MCF 10A (cell line): ENCODE measurements at regions not wholly inside any gene's neighbourhood (a gene's known extent, or its start where the extent isn't known, plus 50 kb on each side); places are given as distances from the start of the nearest gene placed in this dataset.

Source experiments
- BruUV-seq: library from RNA; stranded (reverse); fragments of 400-500 nt; replicated peaks from 2 replicates; lab custom pipeline; 2021; lab: Mats Ljungman, UMichigan
- CTCF ChIA-PET: fragments of 300-600 bp; sonication (Branson Sonifier 250); formaldehyde crosslinking; extraction: SDS; loops from one replicate; lab custom pipeline; 2021; ENCODE audit warnings: antibody characterized with exemption, inconsistent platforms; lab: Yijun Ruan, JAX
- POLR2A ChIA-PET: fragments of 300-600, 350-650 bp; sonication (Branson Sonifier 250); formaldehyde crosslinking; extraction: SDS; loops from one replicate; lab custom pipeline; 2020; ENCODE audit warnings: antibody characterized with exemption, inconsistent platforms; lab: Yijun Ruan, JAX
- DNase-seq: peaks from one replicate; pipeline ENCODE4 v3.0.0-alpha.2; 2018; ENCODE audit not compliant: unreplicated experiment
- H3K27ac Mint-ChIP-seq: one replicate; pipeline ENCODE4 v1.8.0; 2022; ENCODE audit warnings: mild to moderate bottlenecking, low read depth, mixed read lengths; ENCODE audit not compliant: unreplicated experiment
- H3K27me3 Mint-ChIP-seq: one replicate; pipeline ENCODE4 v1.8.0; 2022; ENCODE audit warnings: mixed read lengths; ENCODE audit not compliant: insufficient read depth, unreplicated experiment
- H3K36me3 Mint-ChIP-seq: one replicate; pipeline ENCODE4 v1.8.0; 2022; ENCODE audit warnings: mild to moderate bottlenecking, moderate library complexity, mixed read lengths; ENCODE audit not compliant: insufficient read depth, unreplicated experiment
- H3K4me1 Mint-ChIP-seq: one replicate; pipeline ENCODE4 v1.8.0; 2022; ENCODE audit warnings: mixed read lengths; ENCODE audit not compliant: insufficient read depth, unreplicated experiment
- H3K4me3 Mint-ChIP-seq: one replicate; pipeline ENCODE4 v1.8.0; 2022; ENCODE audit warnings: mild to moderate bottlenecking, moderate library complexity, mixed read lengths; ENCODE audit not compliant: unreplicated experiment
- H3K9me3 Mint-ChIP-seq: one replicate; pipeline ENCODE4 v1.8.0; 2022; ENCODE audit warnings: mixed read lengths; ENCODE audit not compliant: unreplicated experiment
- intact Hi-C: fragments of 100-400 bp; cut with micrococcal nuclease; formaldehyde crosslinking; loops from 2 replicates; pipeline ENCODE4 v1.14.1; 2022
- TF ChIP-seq, protein P1 (sequence below): fragments of 200-600 bp; IDR thresholded peaks from one replicate; pipeline ENCODE4 v1.8.0; 2022; ENCODE audit warnings: antibody characterized with exemption, mild to moderate bottlenecking; ENCODE audit not compliant: unreplicated experiment

DNA sequence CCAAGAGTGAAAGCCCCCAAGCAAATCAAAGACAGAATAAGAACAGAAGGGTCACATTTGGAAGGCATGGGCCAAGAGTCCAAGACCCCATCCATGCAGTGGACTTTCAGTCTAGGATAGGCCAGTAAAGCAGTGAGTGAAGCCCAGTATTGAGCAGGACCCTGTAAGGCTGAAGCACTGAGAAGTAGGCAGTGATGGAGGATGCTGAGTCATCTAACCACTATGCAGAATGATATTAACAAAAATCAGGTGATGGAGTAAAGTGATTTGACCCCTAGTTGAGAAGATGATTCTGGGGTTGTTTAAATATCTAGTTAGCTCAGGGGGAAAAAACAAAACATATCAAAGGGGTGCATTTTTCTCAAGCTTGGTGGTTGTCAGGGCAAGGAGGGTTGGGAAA is 308.7 kb upstream of the PLXNA2 start:
- Mint-ChIP-seq H3K36me3 (no peaks in the 10 kb centered on the region), H3K9me3 (no peaks in the 10 kb centered on the region), H3K27me3 (no peaks in the 10 kb centered on the region), H3K27ac (no peak overlapping the region), H3K4me1 (peaks cover 6% of the 10 kb centered on the region), H3K4me3 (no peak overlapping the region)
- TF ChIP-seq, protein P1, sequence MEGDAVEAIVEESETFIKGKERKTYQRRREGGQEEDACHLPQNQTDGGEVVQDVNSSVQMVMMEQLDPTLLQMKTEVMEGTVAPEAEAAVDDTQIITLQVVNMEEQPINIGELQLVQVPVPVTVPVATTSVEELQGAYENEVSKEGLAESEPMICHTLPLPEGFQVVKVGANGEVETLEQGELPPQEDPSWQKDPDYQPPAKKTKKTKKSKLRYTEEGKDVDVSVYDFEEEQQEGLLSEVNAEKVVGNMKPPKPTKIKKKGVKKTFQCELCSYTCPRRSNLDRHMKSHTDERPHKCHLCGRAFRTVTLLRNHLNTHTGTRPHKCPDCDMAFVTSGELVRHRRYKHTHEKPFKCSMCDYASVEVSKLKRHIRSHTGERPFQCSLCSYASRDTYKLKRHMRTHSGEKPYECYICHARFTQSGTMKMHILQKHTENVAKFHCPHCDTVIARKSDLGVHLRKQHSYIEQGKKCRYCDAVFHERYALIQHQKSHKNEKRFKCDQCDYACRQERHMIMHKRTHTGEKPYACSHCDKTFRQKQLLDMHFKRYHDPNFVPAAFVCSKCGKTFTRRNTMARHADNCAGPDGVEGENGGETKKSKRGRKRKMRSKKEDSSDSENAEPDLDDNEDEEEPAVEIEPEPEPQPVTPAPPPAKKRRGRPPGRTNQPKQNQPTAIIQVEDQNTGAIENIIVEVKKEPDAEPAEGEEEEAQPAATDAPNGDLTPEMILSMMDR, result no peak
- ChIA-PET CTCF (interaction anchor here (0.6 to 1.3 kb wide), 2 partner anchors 12 to 635 kb away, joined by 3 to 5 read pairs; no protein-coding TSS in a partner anchor), POLR2A (interaction anchor here (1.6 to 1.7 kb wide), 2 partner anchors 11 to 16 kb away, joined by 3 to 4 read pairs; no protein-coding TSS in a partner anchor)
- no TSS peak for BruUV-seq
- DNase-seq, result no peak
- intact Hi-C loops, result no loop called here

DNA sequence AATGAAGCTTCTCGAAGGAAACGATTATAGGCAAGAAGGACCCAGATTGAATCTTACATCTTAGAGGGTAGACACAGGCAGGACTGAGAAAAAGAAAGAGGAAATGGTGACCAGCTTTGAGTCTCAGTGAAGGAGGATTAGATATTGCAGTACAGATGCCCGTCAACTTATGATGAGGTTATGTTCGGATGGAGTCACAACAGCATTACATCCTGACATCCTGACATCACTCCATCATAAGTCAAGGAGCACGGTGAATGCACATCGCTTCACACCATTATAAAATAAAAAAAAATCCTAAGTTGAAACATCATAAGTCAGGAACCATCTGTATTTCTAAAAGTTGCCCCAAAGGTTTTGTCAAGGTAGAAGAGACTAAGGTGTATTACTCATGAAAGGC is 312.3 kb upstream of the PLXNA2 start:
- ChIA-PET POLR2A (interaction anchor here (0.7 to 2.0 kb wide), 2 partner anchors 12 to 354 kb away, joined by 3 to 8 read pairs; no protein-coding TSS in a partner anchor), CTCF (interaction anchor here (1.0 kb wide), 1 partner anchor 49 kb away, joined by 3 read pairs; no protein-coding TSS in a partner anchor)
- Mint-ChIP-seq H3K9me3 (no peaks in the 10 kb centered on the region), H3K27ac (no peak overlapping the region), H3K36me3 (no peaks in the 10 kb centered on the region), H3K4me1 (peaks cover 6% of the 10 kb centered on the region), H3K4me3 (no peak overlapping the region), H3K27me3 (no peaks in the 10 kb centered on the region)
- DNase-seq, result no peak
- no TSS peak for BruUV-seq
- intact Hi-C loops, result no loop called here
- TF ChIP-seq, protein P1, result no peak

DNA sequence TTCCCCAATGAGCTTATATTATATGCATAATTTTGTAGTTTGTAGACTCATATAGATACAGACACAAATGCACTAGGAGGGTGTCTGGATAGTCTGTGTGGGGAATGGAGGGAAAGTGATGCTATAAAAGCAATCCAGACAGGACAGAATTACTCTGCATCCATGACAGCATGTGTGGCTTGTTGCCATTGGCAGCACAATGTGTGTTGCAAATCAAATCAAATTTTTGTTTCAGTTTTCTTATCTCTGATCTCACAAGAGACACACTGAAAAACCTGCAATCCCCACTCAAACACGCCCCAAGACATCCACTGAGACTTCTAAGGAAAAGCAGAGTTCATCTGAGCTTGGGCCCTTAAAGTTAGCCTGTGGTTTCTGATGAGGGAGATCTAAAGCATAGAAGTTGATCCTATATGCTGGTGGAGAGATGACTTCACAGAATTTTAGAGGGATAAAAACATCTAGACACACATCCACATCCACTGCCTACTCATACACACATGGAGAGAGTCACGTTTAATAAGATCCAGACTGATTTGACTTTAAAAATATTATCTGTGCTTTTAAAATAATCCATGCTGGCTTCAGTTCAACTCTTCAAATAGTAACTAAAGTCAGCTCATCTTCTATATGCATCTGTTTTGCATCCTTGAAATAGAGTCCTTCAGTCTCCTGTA is 313.0 kb upstream of the PLXNA2 start:
- Mint-ChIP-seq H3K4me3 (no peak overlapping the region), H3K27me3 (no peaks in the 10 kb centered on the region), H3K4me1 (peaks cover 6% of the 10 kb centered on the region), H3K9me3 (no peaks in the 10 kb centered on the region), H3K27ac (no peak overlapping the region), H3K36me3 (no peaks in the 10 kb centered on the region)
- POLR2A ChIA-PET, result interaction anchor here (0.5 to 2.0 kb wide), 3 partner anchors 11 to 355 kb away, joined by 3 to 8 read pairs (median 3); no protein-coding TSS in a partner anchor
- DNase-seq, result no peak
- intact Hi-C loops, result no loop called here
- TF ChIP-seq, protein P1, result no peak
- no TSS peak for BruUV-seq
- CTCF ChIA-PET, result interaction anchor here (1.0 kb wide), 2 partner anchors 10 to 50 kb away, joined by 3 to 4 read pairs; no protein-coding TSS in a partner anchor

DNA sequence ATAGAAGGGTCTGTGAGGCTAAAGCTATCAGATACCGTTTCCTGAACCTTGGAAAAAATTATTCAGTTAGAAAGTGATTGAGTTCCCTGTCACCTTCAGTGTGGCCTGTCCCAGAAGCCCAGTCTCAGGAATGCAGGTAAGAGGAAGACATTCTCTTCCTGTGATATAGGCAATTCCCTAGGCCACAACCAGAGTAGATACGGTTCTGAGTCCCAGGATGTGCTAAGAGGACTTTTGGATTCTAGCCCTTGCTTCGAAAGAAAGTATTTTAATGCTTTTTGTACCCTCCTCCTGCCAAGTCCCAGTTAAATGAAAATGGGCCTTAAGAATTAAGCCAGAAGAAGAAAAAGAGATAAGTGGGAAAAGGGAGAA is 313.5 kb upstream of the PLXNA2 start:
- Mint-ChIP-seq H3K27ac (no peak overlapping the region), H3K4me1 (peaks cover 6% of the 10 kb centered on the region), H3K27me3 (no peaks in the 10 kb centered on the region), H3K4me3 (no peak overlapping the region), H3K9me3 (no peaks in the 10 kb centered on the region), H3K36me3 (no peaks in the 10 kb centered on the region)
- TF ChIP-seq, protein P1, result no peak
- no TSS peak for BruUV-seq
- intact Hi-C loops, result no loop called here
- CTCF ChIA-PET, result interaction anchor here (1.0 kb wide), 1 partner anchor 9 kb away, joined by 4 read pairs; no protein-coding TSS in a partner anchor
- POLR2A ChIA-PET, result interaction anchor here (0.5 to 2.0 kb wide), 2 partner anchors 10 to 222 kb away, joined by 3 to 8 read pairs; no protein-coding TSS in a partner anchor
- DNase-seq, result no peak
